ENCODE measurements at regions not wholly inside any gene's neighbourhood (a gene's known extent, or its start where the extent isn't known, plus 50 kb on each side); places are given as distances from the start of the nearest gene placed in this dataset.

DNA sequence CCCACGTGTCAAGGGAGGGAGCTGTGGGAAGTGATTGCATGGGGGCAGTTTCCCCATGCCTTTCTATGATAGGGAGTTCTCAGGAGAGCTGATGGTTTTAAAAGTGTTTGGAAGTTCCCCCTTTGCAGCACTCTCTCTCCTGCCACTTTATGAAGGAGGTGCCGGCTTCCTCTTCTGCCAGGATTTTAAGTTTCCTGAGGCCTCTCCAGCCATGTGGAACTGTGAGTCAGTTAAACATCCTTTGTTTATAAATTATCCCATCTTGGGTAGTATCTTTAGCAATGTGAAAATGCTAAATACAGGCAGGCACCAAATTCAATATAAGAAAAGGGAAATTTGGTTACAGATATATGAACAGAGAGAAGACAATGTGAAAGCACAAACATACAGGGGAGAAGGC lies 96.4 kb upstream of the EPHA7 start:
- TF ChIP-seq, protein P1, sequence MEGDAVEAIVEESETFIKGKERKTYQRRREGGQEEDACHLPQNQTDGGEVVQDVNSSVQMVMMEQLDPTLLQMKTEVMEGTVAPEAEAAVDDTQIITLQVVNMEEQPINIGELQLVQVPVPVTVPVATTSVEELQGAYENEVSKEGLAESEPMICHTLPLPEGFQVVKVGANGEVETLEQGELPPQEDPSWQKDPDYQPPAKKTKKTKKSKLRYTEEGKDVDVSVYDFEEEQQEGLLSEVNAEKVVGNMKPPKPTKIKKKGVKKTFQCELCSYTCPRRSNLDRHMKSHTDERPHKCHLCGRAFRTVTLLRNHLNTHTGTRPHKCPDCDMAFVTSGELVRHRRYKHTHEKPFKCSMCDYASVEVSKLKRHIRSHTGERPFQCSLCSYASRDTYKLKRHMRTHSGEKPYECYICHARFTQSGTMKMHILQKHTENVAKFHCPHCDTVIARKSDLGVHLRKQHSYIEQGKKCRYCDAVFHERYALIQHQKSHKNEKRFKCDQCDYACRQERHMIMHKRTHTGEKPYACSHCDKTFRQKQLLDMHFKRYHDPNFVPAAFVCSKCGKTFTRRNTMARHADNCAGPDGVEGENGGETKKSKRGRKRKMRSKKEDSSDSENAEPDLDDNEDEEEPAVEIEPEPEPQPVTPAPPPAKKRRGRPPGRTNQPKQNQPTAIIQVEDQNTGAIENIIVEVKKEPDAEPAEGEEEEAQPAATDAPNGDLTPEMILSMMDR (conservative IDR thresholded peaks at IDR 0.05 in 1 of 2, IDR thresholded peaks at IDR 0.05 in 1 of 2; ENCODE audit: low read depth in 1 of 2, low read length in 2 of 2): no peak
- no peak for TF ChIP-seq EZH2 (IDR thresholded peaks at IDR 0.05; ENCODE audit: low read length, missing control alignments)
